Activated naive CD8-positive, alpha-beta T cell treated with anti-CD3 and anti-CD28 coated beads, Interleukin-2, amount 10 ng/mL, durations not matched to agents 7 days and 5 days (primary cell): ENCODE measurements at regions not wholly inside any gene's neighbourhood (a gene's known extent, or its start where the extent isn't known, plus 50 kb on each side); places are given as distances from the start of the nearest gene placed in this dataset.

ENCODE experiments used
- ATAC-seq: fragments of 150-1000 bp; cut with Tn5 transposase; one replicate; pipeline ENCODE4 v1.10.0; 2021; ENCODE audit warnings: low read depth, moderate library complexity
- POLR2A ChIA-PET: fragments of 350-600 bp; sonication (Branson Sonifier 250); formaldehyde crosslinking; loops from one replicate; lab custom pipeline; 2021; ENCODE audit warnings: antibody characterized with exemption; lab: Charles Lee
- DNase-seq: peaks from one replicate; pipeline ENCODE4 v3.0.0; 2021
- H3K27ac Mint-ChIP-seq: one replicate; pipeline ENCODE4 v1.8.0; 2022; ENCODE audit warnings: mild to moderate bottlenecking, mixed read lengths
- H3K27me3 Mint-ChIP-seq: one replicate; pipeline ENCODE4 v1.8.0; 2022; ENCODE audit warnings: mild to moderate bottlenecking, moderate library complexity, mixed read lengths
- H3K36me3 Mint-ChIP-seq: one replicate; pipeline ENCODE4 v1.8.0; 2021; ENCODE audit warnings: mild to moderate bottlenecking, mixed read lengths
- H3K4me1 Mint-ChIP-seq: one replicate; pipeline ENCODE4 v1.8.0; 2021; ENCODE audit warnings: mixed read lengths
- H3K4me3 Mint-ChIP-seq: one replicate; pipeline ENCODE4 v1.8.0; 2022; ENCODE audit warnings: mild to moderate bottlenecking, moderate library complexity, mixed read lengths
- H3K9me3 Mint-ChIP-seq: one replicate; pipeline ENCODE4 v1.8.0; 2021; ENCODE audit warnings: mixed read lengths

DNA sequence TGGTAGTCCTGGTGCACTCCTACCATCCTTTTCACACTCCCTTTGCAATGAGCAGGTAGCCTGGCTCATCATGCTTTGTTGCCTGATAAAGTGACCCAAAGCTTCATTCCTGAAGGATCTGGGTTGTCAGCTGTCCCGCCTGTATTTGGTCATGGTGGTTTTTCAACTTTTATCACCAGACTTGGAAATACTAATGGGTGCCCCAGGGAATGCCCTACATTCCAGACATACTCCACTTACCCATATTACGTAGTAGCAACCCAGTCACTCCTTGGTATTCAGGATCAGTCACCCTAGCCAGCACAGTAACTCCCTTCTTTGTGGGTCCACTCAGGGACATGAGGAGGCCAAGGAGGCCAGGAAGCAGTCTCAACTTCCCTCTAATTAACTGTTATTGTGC is 199.2 kb downstream of the MAFB start:
- H3K4me3 Mint-ChIP-seq: no peak overlapping the region
- H3K9me3 Mint-ChIP-seq: no peaks in the 10 kb centered on the region
- no peaks in the 10 kb centered on the region for H3K27me3 Mint-ChIP-seq
- H3K4me1 Mint-ChIP-seq: no peaks in the 10 kb centered on the region
- H3K27ac Mint-ChIP-seq: no peak overlapping the region
- POLR2A ChIA-PET: no interaction called here
- DNase-seq (no peak), ATAC-seq (no peak)
- no peaks in the 10 kb centered on the region for H3K36me3 Mint-ChIP-seq

DNA sequence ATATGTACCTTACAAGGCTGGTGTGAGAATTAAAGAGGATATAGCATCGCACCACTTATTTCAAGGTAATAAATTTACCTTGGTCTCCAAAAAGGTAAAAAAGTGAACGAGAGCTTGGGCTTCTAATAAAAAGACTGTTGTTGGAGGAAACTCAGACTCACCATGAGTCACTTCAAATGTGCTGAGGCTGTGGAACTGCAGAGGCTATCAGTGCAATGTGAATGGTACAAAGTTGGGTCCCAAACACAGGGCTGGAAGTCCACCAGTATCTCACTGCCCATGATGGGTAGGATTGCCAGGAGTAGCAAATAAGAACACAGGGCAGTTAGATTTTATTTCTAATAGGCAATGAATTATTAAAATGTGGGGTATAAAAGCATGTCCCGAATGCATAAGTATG is 200.6 kb downstream of the MAFB start:
- no peaks in the 10 kb centered on the region for H3K36me3 Mint-ChIP-seq
- H3K9me3 Mint-ChIP-seq: no peaks in the 10 kb centered on the region
- H3K27me3 Mint-ChIP-seq: peaks cover 2% of the 10 kb centered on the region
- H3K27ac Mint-ChIP-seq: no peak overlapping the region
- POLR2A ChIA-PET: no interaction called here
- no peak for DNase-seq
- H3K4me3 Mint-ChIP-seq: no peak overlapping the region
- H3K4me1 Mint-ChIP-seq: no peaks in the 10 kb centered on the region
- ATAC-seq: no peak

DNA sequence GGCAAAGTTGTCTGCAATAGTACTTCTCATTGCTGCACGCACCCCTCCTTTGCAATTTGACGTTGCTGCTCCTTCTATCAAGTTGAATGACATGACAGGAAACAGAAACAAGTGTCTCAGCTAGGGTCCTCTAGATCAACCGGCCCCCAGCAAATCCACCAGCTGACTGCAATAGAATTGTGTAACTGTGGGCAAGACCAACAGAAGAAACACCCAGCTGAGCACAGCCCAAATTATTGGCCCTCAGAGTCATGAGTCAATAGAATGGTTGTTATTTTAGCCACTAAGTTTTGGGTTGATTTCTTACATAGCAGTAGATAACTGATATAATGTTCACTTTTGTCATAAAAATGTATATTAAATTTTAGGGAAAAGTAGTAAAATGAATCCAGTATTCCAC is 202.7 kb downstream of the MAFB start:
- H3K4me3 Mint-ChIP-seq: no peak overlapping the region
- ATAC-seq: no peak

DNA sequence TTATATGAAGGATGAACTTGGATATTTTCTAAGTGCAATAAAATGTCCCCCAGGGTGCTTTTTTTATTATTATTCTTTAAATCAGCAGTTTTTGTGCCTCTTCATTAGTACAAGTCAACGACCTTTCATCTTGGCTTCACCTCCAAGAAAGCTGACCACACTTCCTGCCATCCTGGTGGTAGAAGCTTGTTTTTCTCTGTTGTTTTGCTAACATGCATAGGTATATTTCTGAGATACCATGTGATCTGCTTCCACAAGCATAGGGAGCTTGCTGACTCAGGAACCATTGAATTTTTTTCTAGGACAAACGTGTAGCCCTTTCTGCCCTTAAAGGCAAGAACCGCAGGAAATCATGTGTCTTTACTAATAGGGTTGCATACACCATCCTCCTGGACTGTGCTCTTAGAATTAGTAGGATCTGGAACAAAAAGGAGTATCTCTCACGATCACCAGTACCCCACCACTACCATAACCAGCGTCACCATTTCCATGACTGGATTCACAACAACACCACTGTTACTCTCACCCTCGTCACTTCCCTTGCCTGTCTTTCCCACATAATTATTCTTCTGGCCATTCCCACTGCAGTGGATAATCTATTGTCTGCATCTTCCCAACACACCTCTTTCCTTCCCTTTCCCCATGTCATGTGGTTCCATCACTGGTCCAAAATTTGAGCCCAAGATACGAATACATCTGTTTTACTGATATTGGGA is 207.1 kb downstream of the MAFB start:
- H3K4me1 Mint-ChIP-seq: peaks cover 2% of the 10 kb centered on the region
- no peak overlapping the region for H3K27ac Mint-ChIP-seq
- no peak overlapping the region for H3K4me3 Mint-ChIP-seq
- POLR2A ChIA-PET: no interaction called here
- no peaks in the 10 kb centered on the region for H3K9me3 Mint-ChIP-seq
- no peak for ATAC-seq
- no peak for DNase-seq
- peaks cover 5% of the 10 kb centered on the region for H3K27me3 Mint-ChIP-seq
- no peaks in the 10 kb centered on the region for H3K36me3 Mint-ChIP-seq

More for the DNA sequence above, 202.7 kb downstream of the MAFB start:
- Mint-ChIP-seq H3K27me3 (peaks cover 5% of the 10 kb centered on the region), H3K4me1 (peaks cover 2% of the 10 kb centered on the region), H3K36me3 (no peaks in the 10 kb centered on the region), H3K9me3 (no peaks in the 10 kb centered on the region), H3K27ac (no peak overlapping the region)
- POLR2A ChIA-PET: no interaction called here
- DNase-seq: no peak

GRCh38 chr20:40481337-40481736 is 207.7 kb downstream of the MAFB start:
- H3K36me3 Mint-ChIP-seq: no peaks in the 10 kb centered on the region

DNA sequence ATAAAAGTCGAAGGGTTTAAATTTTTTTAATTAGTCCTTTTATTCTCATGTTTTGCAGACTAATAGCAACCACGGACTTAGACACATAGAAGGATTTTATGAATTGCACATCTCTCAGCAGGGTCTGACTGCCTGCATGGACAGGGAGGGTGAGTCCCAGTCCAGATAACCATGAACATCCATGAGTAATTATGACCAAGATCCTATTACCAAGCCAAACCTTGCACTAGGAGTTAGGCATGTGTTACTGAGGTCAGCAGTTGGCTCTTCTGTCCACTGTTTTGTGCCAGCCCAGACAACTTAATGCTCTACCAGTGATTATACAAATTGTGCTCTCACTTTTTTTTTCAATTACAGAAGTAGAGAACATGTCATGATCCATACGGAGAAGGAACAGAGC is 211.2 kb downstream of the MAFB start:
- H3K4me3 Mint-ChIP-seq: no peak overlapping the region
- DNase-seq: no peak
- POLR2A ChIA-PET: no interaction called here
- H3K36me3 Mint-ChIP-seq: no peaks in the 10 kb centered on the region
- no peak for ATAC-seq
- peaks cover 7% of the 10 kb centered on the region for H3K27me3 Mint-ChIP-seq
- H3K9me3 Mint-ChIP-seq: no peaks in the 10 kb centered on the region
- peaks cover 2% of the 10 kb centered on the region for H3K4me1 Mint-ChIP-seq
- no peak overlapping the region for H3K27ac Mint-ChIP-seq

More at GRCh38 chr20:40481337-40481736, 207.7 kb downstream of the MAFB start:
- no peaks in the 10 kb centered on the region for H3K9me3 Mint-ChIP-seq
- POLR2A ChIA-PET: no interaction called here
- ATAC-seq (no peak), DNase-seq (no peak)
- H3K27ac Mint-ChIP-seq: no peak overlapping the region
- peaks cover 8% of the 10 kb centered on the region for H3K27me3 Mint-ChIP-seq
- no peak overlapping the region for H3K4me3 Mint-ChIP-seq
- peaks cover 2% of the 10 kb centered on the region for H3K4me1 Mint-ChIP-seq

DNA sequence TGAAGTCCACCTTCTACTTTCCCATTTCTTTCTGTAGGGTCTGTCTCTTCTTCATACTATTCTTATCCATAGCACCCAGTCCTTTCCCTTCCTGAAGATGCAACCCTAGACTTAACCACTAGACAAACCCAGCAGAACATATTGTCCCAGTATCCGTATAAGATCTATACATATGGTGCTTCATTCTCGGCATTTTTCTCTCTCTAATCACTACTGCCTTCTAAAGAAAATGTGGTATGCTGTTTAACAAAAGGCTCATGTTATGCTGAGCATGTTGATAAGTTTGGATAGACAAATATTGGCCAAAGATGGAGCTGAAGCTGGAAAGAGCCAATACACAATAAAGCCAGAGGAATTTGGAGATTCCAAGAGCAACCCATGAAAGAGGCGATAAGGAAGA is 212.6 kb downstream of the MAFB start:
- POLR2A ChIA-PET: no interaction called here
- ATAC-seq: no peak
- no peaks in the 10 kb centered on the region for H3K9me3 Mint-ChIP-seq
- H3K4me3 Mint-ChIP-seq: no peak overlapping the region
- no peak overlapping the region for H3K27ac Mint-ChIP-seq
- H3K36me3 Mint-ChIP-seq: no peaks in the 10 kb centered on the region
- H3K27me3 Mint-ChIP-seq: peaks cover 4% of the 10 kb centered on the region
- DNase-seq: no peak
- H3K4me1 Mint-ChIP-seq: no peaks in the 10 kb centered on the region

- no peak for ATAC-seq
- POLR2A ChIA-PET: no interaction called here
- DNase-seq: no peak
- H3K9me3 Mint-ChIP-seq: no peaks in the 10 kb centered on the region
- no peaks in the 10 kb centered on the region for H3K36me3 Mint-ChIP-seq
- H3K4me1 Mint-ChIP-seq: no peaks in the 10 kb centered on the region
- no peak overlapping the region for H3K4me3 Mint-ChIP-seq
- no peak overlapping the region for H3K27ac Mint-ChIP-seq
- H3K27me3 Mint-ChIP-seq: peaks cover 4% of the 10 kb centered on the region
Observed at GRCh38 chr20:40472905-40473304, 216.1 kb downstream of the MAFB start.

GRCh38 chr20:40471261-40471629 is 217.8 kb downstream of the MAFB start:
- H3K4me1 Mint-ChIP-seq: no peaks in the 10 kb centered on the region
- no peak overlapping the region for H3K4me3 Mint-ChIP-seq
- no peaks in the 10 kb centered on the region for H3K36me3 Mint-ChIP-seq
- POLR2A ChIA-PET: no interaction called here
- ATAC-seq: no peak
- H3K9me3 Mint-ChIP-seq: no peaks in the 10 kb centered on the region
- no peak for DNase-seq
- H3K27me3 Mint-ChIP-seq: peaks cover 3% of the 10 kb centered on the region
- no peak overlapping the region for H3K27ac Mint-ChIP-seq

- POLR2A ChIA-PET: no interaction called here
- Mint-ChIP-seq H3K4me3 (no peak overlapping the region), H3K9me3 (no peaks in the 10 kb centered on the region), H3K27ac (no peak overlapping the region), H3K36me3 (no peaks in the 10 kb centered on the region), H3K27me3 (peaks cover 3% of the 10 kb centered on the region), H3K4me1 (no peaks in the 10 kb centered on the region)
- no peak for ATAC-seq
- no peak for DNase-seq
Observed at GRCh38 chr20:40470445-40471260, 218.4 kb downstream of the MAFB start.

DNA sequence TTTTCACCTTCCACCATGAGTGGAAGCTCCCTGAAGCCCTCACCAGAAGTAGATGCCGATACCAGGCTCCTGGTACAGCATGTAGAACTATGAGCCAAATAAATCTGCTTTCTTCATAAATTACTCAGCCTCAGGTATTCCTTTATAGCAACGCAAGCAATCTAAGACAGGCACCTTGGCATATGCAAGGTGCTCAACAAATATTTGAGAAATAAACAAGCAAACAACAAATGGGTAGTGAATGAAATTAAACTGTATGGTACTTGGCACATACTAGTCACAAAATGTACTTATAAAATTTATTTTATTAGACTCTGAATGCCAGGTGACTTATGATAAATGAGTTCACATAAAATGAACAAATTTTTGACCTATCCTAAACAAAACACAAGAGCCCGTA is 220.3 kb downstream of the MAFB start:
- no peak overlapping the region for H3K27ac Mint-ChIP-seq
- no peaks in the 10 kb centered on the region for H3K9me3 Mint-ChIP-seq
- POLR2A ChIA-PET: no interaction called here
- DNase-seq (no peak), ATAC-seq (no peak)
- no peak overlapping the region for H3K4me3 Mint-ChIP-seq
- no peaks in the 10 kb centered on the region for H3K36me3 Mint-ChIP-seq
- H3K4me1 Mint-ChIP-seq: no peaks in the 10 kb centered on the region
- H3K27me3 Mint-ChIP-seq: peaks cover 3% of the 10 kb centered on the region

DNA sequence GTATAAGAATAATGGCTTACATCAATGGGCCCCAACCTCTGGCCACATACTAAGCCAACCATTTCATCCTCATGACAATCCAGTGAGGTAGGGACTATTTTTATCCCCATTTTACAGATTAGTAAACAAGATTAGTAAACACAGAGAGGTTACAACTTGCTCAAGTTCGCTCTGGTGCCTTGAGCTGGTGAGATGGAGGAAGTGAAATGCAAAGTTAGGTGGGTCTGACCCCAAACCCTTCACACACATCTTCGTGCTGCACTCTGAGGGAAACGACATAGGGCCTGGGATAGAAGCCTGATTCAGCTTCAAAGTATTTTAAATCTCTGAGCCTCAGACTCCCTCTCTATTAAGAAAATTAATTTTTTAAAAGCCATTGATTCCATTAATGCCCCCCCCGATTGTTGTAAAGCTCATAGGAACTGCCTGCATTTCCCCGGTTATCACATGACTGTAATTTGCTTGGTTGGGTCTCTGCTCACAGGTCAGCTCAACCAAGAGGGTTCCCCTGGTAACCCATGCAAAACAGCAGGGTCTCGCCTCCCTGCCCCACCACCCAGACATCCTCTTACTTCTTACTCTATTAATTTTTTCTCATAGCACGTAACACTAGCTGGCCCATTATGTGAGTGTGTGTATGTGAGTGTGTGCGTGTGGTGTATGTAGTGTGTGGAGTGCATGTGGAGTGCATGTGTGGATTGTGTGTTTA is 221.2 kb downstream of the MAFB start:
- DNase-seq (no peak), ATAC-seq (no peak)
- POLR2A ChIA-PET: no interaction called here
- Mint-ChIP-seq H3K36me3 (no peaks in the 10 kb centered on the region), H3K4me3 (no peak overlapping the region), H3K4me1 (no peaks in the 10 kb centered on the region), H3K27me3 (peaks cover 3% of the 10 kb centered on the region), H3K9me3 (no peaks in the 10 kb centered on the region), H3K27ac (no peak overlapping the region)

DNA sequence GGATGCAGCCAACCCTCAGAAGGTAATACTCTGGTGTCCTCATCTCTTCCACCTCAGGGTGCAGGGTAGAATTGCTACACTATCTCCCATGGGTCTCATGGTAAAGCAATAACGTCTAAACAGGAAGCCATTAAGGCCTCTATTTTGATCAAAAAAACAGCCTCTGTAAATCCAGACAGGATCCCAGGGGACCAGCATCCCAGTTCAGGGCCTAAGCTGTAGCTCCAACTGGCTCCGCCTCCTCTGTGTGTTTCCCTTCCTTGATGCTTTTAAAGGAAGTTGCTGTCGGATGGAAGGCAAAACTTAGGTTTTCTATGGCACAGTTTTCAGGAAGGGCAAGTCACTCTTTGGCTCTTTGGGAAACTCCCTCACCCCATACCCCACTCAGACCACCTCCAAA is 222.0 kb downstream of the MAFB start:
- H3K27ac Mint-ChIP-seq: no peak overlapping the region
- no peaks in the 10 kb centered on the region for H3K9me3 Mint-ChIP-seq
- H3K4me1 Mint-ChIP-seq: no peaks in the 10 kb centered on the region
- POLR2A ChIA-PET: no interaction called here
- H3K27me3 Mint-ChIP-seq: peaks cover 3% of the 10 kb centered on the region
- ATAC-seq (no peak), DNase-seq (no peak)
- H3K4me3 Mint-ChIP-seq: no peak overlapping the region
- H3K36me3 Mint-ChIP-seq: no peaks in the 10 kb centered on the region
